ENCODE measurements at regions not wholly inside any gene's neighbourhood (a gene's known extent, or its start where the extent isn't known, plus 50 kb on each side); places are given as distances from the start of the nearest gene placed in this dataset.

DNA sequence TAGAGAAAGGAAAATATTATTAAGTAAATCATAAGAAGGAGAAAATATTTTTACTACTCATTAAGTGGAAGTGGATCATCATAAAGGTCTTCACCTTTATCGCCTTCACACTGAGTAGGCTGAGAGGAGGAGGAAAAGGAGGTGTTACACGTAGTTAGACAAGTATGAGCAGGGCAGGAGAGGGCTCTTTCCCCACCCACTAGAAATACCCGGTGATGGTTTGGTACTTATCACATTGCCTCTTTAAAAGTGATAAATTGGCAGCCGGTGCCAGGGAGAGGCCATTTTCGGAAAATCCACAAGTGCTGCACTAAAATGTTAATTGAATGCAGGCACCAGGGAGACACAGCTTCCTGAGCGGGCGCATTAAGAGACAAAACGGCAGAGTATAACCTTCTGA is 598.7 kb upstream of the SOX11 start:
- DNase-seq: no peak

- no peak for DNase-seq
Observed at GRCh38 chr2:5094192-5094591, 598.0 kb upstream of the SOX11 start.

DNA sequence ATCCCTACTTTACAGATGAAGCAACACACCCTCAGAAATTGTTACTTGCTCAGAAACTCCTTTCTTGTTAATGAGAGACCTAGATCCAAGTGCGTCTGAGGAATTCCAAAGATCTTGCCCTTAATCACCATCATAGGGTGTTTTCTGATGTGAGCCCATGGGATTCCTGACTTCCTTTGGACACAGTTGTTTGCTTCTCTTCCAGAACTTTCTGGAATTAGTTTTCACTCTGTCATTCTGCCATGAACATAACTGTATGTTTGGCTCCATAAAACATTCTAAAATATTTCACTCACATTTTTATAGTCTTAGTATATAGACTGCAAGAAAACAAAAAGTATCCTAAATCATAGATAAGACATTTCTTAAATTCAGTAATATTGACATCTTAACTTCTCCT is 593.9 kb upstream of the SOX11 start:
- DNase-seq: no peak

DNA sequence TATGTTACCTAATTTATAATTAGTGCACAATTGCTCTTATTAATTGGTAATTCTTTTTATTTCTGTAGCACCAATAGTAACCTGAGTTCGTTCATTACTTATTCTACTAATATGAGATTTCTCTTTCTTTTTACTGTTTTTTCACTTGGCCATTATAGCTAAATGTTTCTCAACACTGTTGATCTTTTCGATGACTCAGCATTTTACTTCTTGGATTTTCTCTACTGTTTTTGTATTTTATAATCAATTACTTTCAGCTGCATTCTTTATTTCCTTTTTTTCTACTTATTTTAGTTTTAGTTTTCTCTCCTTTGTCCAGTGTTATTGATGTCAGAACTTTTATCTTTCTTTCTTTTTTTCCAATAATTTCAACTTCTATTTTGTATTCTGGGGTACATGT is 589.4 kb upstream of the SOX11 start:
- no peak for DNase-seq

DNA sequence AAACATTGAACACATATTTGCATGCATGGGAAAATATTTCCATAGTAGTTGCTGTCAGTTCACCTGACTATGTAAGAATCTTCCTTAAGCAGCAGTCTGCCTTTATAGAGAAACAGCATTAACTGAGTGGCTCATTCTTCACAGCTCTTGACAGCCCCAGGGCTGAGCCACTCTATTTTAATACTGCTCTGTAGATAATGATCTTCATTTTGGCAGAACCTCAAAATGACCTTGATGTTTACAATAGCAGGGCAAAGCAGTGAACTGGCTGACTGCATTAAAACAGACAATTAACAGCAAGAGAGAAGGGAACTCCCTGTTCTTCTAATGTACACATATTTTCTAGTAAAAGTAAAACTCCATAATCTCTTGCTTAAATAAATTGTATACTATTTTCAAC is 580.6 kb upstream of the SOX11 start:
- no peak for DNase-seq

- no peak for DNase-seq
Observed at GRCh38 chr2:5119046-5119445, 573.1 kb upstream of the SOX11 start.

- no peak for DNase-seq
Observed at GRCh38 chr2:5121121-5121520, 571.1 kb upstream of the SOX11 start.

DNA sequence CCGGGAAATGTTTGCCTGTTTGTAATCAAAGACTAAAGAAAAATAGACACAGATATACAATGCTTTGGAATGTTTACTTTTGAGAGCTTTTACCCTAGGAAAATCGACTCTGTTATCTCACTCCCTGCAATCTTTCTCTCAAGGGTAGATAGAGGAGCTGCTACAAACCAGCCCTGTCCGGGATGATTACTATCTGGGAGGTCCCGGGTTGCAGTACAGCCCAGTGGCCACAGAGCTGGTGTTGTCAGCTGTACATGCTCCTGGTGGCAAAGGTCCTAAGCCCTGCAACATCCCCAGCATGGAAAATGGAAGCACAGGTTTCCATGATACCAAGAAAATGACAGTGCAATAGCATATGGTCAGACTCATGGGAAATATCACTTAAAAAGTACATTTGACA is 570.5 kb upstream of the SOX11 start:
- DNase-seq: no peak

GRCh38 chr2:5123582-5124196 is 568.5 kb upstream of the SOX11 start:
- DNase-seq: no peak

- no peak for DNase-seq
Observed at GRCh38 chr2:5125017-5125730, 567.0 kb upstream of the SOX11 start.

- no peak for DNase-seq
Observed at GRCh38 chr2:5132281-5132680, 559.9 kb upstream of the SOX11 start.

- DNase-seq: no peak
Observed at GRCh38 chr2:5140347-5140746, 551.8 kb upstream of the SOX11 start.

GRCh38 chr2:5144159-5144558 is 548.0 kb upstream of the SOX11 start:
- DNase-seq: no peak

DNA sequence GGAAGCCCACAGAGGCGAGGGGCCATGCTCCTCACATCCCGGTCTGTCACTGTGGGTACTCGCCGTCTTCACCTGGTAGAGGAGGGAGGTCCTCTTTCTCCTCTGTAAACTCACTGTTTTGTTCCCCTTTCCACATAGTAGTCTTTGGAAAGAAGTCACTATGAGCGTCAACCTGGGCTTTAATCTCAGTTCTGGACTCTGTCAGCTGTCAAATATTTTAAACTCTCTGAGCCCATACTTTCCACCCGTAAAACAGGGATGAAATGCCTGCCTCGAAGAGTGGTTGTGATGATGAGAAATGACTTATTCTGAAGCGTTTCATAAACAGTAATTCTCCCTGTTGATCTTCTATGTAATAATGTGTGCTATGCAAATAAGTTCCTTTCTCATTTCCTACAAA is 547.1 kb upstream of the SOX11 start:
- no peak for DNase-seq

- DNase-seq: no peak
Observed at GRCh38 chr2:5145801-5146200, 546.4 kb upstream of the SOX11 start.

GRCh38 chr2:5148392-5149085 is 543.6 kb upstream of the SOX11 start:
- no peak for DNase-seq

DNA sequence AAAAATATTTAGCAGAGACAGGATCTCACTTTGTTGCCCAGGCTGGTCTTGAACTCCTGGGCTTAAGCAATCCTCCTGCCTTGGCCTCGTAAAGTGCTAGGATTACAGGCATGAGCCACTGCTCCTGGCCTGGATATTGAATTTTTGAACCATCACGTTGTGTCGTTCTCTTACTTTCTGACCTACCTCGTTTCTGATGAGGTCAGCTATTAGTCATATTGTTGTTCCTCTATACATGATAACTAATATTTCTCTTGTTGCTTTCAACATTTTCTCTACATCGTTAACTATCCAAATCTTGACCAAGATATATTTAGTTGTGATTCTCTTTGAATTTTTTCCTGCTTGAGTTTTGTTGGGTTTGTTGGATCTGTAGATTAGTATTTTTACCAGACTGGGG is 541.3 kb upstream of the SOX11 start:
- DNase-seq: no peak

DNA sequence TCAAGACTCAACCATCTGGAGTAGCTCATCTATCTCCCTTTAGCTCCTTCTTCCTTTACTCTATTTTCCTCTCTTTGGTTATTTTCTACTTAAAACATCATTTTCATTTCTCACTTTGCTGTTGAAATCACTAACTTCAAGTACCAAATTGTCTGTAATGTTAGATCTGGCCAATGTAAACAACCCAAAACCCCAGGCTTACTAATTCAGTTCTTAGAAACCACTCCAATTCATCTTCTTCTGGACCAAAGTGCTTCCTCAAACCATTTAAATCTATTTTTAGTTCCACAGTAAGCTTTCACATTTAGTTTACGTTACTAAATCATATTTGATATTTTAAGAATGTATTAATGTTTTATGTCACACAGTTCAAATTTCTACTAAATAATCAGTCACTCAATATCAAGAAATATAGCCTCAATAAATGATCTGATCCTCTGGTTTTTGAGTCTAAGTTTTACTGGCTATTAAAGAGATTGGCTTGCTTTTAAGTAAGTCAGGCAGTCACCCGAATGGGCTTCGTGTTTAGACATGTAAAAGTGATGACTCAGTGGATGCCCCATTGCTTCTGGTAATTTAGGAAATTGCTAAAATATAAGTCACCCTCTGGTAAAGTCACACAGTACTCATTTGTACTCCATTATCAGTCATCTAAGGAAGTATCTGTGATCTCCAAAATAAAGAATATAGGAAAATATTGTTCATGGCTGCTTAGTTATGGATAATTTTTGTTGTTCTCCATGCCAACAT is 527.2 kb upstream of the SOX11 start:
- no peak for DNase-seq

DNA sequence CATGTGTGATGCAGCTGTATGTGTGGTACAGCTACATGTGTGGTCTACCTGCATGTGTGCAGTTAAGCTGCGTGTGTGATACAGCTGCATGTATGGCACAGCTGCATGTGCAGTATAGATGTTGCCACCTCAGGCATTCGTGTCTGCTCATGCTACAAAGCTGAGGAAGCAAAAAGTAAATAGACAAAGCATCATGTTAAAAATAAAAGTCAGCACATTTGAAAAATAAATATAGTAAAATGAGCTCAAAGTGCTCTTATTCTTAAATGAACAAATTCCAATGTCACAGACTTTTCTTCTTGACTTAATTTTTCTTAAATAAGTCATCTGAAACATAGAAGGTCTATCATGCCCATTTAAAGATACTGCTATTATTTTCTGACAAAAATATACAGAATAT is 519.3 kb upstream of the SOX11 start:
- DNase-seq: no peak

GRCh38 chr2:5173876-5174535 is 518.2 kb upstream of the SOX11 start:
- DNase-seq: no peak

DNA sequence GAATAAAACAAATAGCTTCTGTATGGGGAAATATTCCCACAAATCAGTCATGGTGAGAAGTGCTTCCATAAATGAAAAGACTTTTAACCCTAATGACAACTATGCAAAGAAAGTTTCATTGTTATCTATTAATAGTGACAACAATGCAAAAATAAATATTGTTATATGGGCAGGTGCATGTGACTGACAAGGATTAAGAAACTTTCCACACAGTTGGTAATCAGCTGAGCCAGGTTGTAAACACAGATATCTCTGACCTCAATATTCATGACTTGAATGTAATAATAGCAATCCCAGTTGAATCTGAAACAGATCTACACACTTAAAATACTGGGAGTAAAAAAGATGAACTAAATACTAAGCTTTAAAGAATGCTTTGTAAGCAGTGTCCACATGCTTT is 517.0 kb upstream of the SOX11 start:
- no peak for DNase-seq

DNA sequence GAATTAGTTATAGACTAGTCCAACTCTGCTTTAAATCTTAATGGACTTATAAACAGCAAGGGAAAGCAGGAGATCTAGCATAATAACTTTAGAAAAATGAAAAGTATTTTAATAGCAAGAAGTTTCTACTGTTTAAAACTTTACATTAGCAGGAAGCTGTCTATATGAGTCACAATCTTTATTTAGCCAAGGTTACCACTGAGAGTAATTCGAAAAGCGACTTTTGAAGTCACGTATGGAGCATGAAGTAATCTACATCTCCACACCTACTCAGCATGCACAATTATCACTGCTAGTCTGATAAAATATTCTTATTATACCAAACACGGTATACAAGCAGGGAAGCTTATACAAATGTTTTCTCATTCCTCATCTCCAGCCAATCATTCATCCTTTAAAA is 515.4 kb upstream of the SOX11 start:
- no peak for DNase-seq

DNA sequence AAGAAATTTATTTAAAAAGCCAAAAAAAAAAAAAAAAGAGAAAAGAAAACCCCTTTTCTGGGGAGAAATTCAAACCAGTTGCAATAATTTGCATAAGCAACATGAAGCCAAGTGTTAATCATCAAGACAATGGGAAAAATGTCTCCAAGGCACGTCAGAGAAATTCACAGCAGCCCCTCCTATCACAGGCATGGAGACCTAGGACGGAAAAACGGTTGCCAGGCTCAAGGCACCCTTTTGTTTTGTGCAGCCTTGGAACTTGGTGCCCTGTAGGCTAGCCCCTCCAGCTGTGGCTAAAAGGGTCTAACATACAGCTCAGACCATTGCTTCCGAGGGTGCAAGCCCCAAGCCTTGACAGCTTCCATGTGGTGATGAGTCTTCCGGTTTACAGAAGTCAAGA is 509.2 kb upstream of the SOX11 start:
- no peak for DNase-seq

Data from stimulated activated CD4-positive, alpha-beta T cell treated with anti-CD3 and anti-CD28 coated beads, Interleukin-2, amount 100 ng/mL, for 24 hours (primary cell).